ENCODE measurements at regions not wholly inside any gene's neighbourhood (a gene's known extent, or its start where the extent isn't known, plus 50 kb on each side); places are given as distances from the start of the nearest gene placed in this dataset.
"Not testable (repeated sequence)": the region's sequence is repeated elsewhere in the genome, so short reads cannot be mapped to it uniquely, and the experiment has no call there.

DNA sequence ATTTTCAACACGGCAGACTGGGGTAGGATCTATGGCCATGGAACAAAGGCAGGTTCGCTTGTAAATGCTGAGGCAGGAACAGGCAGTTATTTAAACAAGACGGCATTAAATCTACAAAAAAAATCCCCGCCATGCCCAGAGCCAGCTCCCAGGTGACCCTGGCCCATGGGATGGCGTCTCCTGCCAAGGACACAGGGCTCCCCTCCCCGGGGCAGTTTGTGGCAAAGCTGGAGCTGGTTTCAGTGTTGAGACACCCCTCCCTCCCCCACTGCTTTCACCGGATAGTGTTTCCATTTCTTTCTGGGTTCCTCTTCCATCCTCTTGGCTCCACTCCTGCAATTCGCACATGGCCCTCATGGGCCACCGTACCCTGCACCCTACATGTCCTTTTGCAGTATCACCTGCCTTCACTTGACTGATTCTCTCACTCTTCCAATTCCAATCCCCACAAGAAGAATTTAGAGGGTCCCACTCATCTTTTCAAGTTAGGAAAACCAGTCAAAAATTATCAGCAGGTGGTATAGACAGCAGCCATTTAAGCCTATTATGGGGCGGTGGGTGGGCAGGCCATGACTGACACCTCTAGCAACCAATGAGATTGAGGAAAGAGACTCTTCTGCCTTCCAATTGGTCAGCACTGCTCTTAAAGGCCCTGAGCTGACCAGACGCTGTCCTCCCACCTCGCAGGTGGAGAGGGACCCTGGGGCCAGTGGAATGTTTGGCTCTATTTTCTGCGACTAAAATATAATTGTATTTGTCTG, 52.0 kb downstream of the OLIG1 start:
- in situ Hi-C loops (cut with HindIII; ENCODE audit: low sequenced_read_pairs), result no loop called here
- no peak for DNase-seq (ENCODE audit: low spot score)

DNA sequence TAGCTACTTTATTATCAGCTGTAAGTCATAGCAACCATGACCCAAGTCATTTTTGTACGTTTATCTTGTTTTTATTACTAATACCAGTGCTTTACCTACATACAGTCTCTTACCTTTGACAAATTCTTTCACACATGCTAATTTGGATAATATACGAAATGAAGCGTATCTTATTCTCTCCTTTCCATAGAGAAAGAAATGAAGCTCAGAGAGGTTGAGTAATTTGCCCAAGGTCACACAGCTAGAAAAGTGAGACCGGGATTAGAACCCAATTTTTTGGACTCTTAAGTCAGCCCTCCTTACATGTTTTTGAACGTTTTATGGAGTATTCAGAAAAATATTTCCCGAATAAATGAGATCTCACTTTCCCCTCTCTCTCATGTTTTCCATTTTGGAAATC, 52.6 kb downstream of the OLIG1 start:
- in situ Hi-C loops (cut with HindIII; ENCODE audit: low sequenced_read_pairs), result no loop called here

DNA sequence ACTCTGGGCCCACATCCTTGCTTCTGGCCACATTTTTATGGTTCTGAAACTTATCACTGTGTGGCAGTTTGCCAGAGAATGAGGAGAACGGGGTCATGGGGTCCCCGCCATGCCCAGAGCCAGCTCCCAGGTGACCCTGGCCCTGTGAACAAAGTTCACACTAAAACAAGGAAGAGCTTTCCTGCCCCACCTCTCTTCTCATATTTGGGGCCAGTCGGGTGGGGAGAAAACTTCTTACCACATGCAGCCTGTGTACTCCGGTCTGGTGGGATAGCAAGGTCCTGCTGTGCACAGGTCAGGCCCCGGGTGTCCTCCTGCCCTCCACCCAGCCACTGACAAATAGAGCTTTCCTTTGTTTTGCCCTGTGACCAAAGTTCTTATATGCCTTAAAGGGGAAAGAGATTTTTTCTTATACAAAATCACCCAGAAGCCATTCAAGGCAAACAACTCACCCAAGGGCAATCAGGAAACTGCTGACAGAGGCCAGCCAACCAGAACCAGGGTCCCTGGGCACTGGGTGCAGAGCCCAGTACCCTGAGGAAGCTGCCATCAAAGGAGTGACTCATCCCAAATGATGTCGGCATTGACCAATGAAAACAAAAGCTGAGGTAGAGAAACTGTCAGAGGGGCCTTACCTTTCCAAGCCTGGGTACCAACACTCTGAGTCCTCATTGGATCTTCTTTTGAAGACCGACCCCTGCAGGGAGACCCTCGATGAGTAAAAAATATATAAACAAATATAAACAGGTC, 53.6 kb downstream of the OLIG1 start:
- no peak for DNase-seq (ENCODE audit: low spot score)
- in situ Hi-C loops (cut with HindIII; ENCODE audit: low sequenced_read_pairs), result no loop called here

More for the DNA sequence above, 52.6 kb downstream of the OLIG1 start:
- DNase-seq (ENCODE audit: low spot score), result no peak

DNA sequence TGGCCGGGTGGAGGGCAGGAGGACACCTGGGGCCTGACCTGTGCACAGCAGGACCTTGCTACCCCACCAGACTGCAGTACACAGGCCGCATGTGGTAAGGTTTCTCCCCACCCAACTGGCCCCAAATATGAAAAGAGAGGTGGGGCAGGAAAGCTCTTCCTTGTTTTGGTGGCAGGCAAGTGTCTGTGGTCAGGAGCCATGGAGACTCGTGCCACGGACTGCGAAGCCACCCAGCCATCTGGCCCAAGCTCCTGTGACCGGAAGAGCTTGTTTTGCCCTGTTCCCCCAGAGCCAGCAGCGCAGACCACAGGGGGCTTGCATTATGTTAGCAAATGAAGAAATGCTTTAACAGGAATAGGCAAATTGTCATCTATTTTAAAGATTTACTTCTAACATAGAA, 54.9 kb downstream of the OLIG1 start:
- in situ Hi-C loops (cut with HindIII; ENCODE audit: low sequenced_read_pairs), result no loop called here
- no peak for DNase-seq (ENCODE audit: low spot score)

DNA sequence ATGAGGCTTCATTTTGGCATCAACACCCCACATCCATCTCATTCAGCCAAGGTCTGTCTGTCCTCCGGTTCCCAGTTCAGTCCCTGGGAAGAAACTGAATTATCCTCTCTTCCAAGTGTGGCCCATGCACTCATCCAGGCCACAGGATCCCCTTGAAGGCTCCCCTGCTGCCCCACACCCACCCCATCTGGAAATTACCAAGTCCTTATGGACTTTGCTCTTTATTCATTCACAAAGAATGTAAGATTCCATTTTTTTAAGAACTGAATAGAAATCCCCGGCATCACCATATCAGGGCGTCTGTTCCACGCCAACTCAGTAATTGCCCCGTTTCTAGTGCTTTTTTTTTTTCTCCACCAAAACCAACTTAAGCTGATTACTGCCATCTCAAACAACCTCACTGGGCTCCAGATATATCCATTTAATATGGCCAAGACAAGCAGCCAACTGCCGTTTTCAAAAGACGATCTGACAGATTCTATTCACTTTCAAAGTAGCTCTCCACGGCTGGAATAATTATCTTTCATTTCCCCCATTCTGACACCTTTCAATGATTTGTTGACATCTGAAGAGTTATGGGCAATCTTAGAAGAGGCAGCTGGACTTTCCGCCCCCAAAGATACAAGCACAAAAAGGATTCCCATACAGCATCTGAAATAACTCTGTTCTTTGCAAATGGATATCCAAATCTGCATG, 55.9 kb downstream of the OLIG1 start:
- no peak for DNase-seq (ENCODE audit: low spot score)
- in situ Hi-C loops (cut with HindIII; ENCODE audit: low sequenced_read_pairs), result no loop called here

DNA sequence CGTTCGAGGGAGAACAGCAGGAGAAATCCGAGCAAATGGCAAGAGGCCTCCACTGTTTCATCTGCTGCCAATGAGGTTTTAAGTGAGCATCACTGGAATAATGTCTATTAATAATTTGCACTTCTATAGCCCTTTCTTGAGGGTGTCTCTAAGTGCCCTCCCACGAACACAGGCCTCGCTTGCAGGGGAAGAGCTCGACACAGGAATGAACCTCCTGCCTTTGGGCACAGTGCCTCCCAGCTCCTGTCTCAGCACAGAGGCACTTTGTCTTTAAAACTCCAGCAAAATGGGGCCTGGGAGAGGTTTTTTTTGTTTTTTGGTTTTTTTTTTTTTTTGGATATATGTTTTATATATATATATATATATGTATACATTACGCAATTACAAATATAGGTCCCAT, 56.6 kb downstream of the OLIG1 start:
- in situ Hi-C loops (cut with HindIII; ENCODE audit: low sequenced_read_pairs), result no loop called here
- no peak for DNase-seq (ENCODE audit: low spot score)

DNA sequence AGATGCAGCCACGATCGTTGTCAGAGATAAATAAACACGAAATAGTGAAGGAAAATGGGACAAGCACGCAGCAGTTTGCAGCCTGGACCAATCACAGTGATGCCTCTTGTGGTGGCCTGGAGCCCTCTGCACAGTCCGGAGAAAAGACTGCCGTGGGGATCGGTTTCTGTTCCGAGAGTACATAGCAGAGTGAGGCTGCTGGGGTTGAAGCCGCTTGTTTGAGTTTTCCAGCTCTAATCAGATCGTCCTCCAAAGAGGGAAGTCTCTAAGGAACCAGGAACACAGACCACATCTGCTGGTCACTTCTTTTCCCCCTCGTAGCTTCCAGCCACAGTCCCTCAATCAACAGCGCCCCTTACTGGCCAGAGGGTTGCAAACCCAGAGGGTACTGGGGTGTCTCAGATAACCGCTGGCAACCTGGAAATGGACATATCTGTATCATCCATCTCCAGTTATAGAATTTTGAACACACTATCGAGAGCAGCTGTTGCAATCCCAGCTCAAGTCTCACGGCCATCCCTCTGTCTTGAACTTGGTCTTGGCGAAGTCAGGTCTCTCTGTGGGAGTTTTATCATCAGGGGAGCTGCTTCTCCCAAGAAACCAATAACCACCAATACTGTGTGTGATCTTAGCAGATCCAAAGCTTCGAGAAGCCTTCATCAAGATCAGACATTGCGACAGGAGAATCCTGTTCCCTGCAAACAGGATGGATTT, 57.4 kb downstream of the OLIG1 start:
- in situ Hi-C loops (cut with HindIII; ENCODE audit: low sequenced_read_pairs), result no loop called here
- DNase-seq (ENCODE audit: low spot score), result peak; percentile 40

DNA sequence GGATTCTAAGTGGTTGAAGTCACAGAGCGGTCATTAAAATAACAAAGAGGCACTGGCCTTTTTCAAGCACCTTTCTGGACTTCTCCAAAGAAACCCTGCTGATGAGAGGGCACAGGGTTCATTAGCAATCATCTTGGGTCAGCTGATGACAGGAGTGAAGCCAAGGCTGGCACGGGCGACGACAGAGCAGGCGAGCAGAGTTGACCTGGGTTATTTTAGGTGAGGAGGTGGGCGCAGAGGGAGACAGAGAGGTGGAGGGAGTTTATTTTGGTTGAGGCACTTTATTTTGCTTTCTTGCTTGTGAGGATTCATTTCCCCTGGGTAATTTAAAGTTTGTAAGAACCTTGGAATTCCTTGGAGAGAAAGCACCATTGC, 57.9 kb downstream of the OLIG1 start:
- in situ Hi-C loops (cut with HindIII; ENCODE audit: low sequenced_read_pairs), result no loop called here
- DNase-seq (ENCODE audit: low spot score), result no peak

DNA sequence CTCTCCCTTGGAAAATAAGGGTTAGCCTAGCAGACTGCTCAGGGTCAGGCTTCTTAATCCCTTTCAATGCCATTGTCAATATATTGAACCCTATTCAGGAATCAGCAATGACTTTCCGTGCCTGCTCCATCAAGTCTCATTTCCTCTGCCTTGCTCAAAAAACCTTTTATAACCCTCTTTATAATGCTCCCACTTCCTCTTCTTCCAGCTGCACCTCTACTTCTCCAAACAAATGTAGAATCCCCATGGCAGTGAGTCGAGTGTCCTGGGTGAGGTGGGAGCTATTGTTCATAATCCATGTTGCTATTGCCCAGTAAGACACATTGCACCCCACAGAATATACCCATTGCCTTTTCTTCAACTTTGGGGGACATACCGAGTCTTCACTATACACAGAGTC, 58.6 kb downstream of the OLIG1 start:
- no peak for DNase-seq (ENCODE audit: low spot score)
- in situ Hi-C loops (cut with HindIII; ENCODE audit: low sequenced_read_pairs), result no loop called here

DNA sequence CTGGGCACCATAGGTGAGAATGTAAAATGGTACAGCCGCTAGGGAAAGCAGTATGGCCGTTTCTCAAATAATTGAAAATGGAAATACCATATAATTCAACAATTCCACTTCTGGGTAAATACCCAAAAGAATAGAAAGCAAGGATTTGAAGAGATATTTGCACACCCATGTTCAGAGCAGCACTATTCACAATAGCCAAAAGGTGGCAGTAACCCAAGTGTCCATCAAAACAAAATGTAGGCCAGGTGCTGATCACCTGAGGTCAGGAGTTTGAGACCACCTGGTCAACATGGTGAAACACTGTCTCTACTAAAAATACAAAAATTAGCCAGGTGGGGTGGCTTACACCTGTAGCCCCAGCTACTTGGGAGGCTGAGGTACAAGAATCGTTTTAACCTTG, 62.1 kb downstream of the OLIG1 start:
- DNase-seq (ENCODE audit: low spot score), result no peak
- in situ Hi-C loops (cut with HindIII; ENCODE audit: low sequenced_read_pairs), result no loop called here

DNA sequence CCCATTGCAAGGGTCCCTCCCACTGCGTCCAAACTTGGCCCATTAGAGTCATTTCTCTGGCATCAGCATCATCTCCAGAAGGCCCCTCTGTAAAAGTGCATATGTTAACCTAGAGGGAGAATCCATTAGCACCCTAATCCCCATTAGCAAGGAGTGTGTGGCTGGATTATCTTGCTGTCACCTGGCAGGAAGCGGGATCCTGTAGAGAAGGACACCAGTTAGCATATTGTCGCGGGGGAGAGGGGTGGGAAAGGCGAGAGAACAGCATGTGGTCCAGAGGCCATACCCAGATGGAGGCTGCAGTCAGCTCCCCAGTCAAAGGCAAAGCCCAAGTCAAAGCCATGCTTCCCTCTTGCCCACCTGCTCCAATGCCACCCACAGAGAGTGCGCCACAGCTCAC, 64.0 kb downstream of the OLIG1 start:
- in situ Hi-C loops (cut with HindIII; ENCODE audit: low sequenced_read_pairs), result no loop called here

DNA sequence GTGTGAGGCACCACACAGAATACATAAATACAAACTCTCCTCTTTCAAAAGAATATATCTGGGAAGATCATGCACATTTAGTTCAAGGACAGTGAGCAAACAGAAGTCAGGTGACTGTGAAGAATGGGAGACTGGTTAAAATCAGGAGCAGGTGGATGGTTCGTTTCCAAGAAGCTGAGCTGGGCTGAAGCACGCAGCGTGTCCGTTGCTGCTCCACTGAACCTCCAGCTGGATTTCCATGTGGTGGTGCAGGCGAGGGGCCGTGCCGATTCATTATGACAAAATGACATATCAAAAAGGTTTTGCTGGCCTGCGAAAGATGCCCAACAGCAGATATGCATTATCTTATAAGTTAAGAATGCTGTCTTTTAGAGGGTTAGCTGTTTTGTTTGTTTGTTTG, 66.0 kb downstream of the OLIG1 start:
- in situ Hi-C loops (cut with HindIII; ENCODE audit: low sequenced_read_pairs), result no loop called here

More for the DNA sequence above, 64.0 kb downstream of the OLIG1 start:
- DNase-seq (ENCODE audit: low spot score), result peak; percentile 47

DNA sequence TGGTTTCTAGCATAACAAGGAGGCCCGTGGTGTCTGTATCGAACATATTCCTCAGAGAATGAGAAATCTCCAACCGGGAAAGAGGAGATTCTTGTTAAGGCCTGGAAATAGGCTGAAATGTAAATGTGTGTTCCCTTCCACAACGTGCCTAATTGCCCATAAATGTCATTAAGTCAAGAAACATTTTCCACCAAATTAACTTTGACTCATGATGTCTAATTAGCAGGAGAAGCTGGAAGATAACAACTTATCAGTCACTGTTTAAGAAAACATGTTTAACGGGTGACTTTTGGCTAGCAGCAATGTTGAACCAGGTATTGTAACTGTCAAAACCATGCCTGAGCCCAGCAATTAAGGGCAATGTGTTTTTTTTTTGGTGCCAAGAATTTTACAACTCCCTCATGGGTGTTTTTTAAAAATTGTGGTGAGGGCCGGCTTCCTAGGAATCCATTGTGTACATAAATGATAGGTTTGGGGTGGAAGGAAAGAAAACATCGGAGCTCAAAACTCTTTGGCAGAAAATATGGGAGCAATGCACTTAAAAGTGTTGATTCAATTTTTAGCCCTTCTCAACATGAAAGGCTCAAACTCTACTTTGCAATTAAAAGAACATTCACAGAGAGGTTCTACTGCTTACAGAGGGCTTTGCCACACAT, 67.0 kb downstream of the OLIG1 start:
- no peak for DNase-seq (ENCODE audit: low spot score)
- in situ Hi-C loops (cut with HindIII; ENCODE audit: low sequenced_read_pairs), result no loop called here

More for the DNA sequence above, 66.0 kb downstream of the OLIG1 start:
- DNase-seq (ENCODE audit: low spot score), result peak; percentile 87

DNA sequence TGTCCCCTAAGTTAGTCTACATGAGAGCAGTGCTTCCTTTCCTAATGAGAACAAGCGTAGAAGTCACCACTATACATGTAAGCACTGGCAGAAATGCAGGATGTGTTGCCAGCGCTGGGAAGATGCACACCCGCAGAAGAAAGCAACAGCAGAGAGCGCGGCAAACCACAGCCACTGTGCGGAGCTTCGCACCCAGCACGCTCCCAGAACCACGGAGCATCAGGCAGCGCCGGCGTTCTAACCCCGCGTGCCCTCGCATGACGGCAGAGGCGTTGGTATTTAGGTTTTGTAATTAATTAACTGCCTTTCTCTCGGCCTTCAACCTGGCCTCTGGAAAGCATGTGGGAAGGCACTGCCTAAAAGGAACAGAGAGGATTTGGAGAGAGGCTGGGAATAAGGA, 69.1 kb downstream of the OLIG1 start:
- no peak for DNase-seq (ENCODE audit: low spot score)
- in situ Hi-C loops (cut with HindIII; ENCODE audit: low sequenced_read_pairs), result no loop called here

DNA sequence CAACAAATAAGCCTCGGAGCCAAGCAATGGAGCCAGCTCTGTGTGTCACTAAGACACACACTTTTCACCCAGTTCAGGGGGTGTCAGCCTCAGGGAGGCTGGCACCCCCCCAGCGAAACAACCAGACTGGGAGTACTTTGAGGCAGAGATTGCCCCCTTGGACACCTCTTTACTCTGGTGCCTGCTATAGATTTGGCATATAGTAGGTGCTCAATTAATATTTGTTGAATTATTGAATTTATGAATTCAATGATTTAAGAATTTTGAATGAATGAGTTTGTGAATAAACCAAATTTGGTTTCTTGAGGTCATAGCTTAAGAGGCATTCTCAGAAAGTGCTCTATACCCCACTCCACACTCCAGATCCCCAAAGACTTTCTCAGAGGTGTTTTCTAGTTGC, 70.3 kb downstream of the OLIG1 start:
- no peak for DNase-seq (ENCODE audit: low spot score)
- in situ Hi-C loops (cut with HindIII; ENCODE audit: low sequenced_read_pairs), result no loop called here

DNA sequence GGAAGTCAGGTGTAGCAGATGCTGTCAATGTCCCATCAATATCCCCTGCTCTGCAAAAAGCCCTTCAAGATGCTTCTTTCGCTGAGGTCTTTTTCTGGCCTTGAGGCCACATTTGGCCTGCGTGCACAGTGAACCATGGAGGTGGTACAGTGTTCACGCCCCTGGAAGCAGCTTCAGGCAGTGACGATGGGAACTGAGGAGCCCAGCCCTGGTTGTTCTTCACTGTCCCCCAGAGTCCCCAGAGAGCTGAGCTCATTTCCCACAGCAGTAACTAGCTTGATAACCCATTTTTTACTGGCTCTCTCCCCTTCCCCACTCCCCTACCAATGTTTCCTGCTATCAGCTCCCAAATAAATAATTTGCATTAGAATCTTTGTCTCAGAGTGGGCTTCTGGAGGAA, 76.5 kb downstream of the OLIG1 start:
- DNase-seq (ENCODE audit: low spot score), result no peak
- in situ Hi-C loops (cut with HindIII; ENCODE audit: low sequenced_read_pairs), result no loop called here

DNA sequence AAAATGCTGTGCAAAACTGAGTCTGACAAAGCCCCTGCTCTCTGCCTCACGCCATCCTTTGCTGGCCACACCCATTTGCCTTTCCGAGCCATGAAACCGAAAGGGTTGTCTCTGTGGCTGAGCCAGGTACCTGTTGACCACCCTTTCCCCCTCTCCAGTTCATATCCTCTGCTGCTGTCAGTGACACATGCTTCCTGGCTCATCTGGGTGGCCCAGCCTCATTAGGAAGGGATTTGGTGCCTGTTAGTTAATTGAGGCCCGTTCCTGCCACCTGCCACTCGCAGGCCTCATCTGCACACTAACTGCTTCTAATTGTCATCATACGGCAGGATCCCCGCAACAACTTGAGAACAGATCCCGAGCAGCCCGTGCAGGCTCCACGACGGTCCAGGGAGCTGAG, 79.2 kb downstream of the OLIG1 start:
- in situ Hi-C loops (cut with HindIII; ENCODE audit: low sequenced_read_pairs), result no loop called here
- no peak for DNase-seq (ENCODE audit: low spot score)

DNA sequence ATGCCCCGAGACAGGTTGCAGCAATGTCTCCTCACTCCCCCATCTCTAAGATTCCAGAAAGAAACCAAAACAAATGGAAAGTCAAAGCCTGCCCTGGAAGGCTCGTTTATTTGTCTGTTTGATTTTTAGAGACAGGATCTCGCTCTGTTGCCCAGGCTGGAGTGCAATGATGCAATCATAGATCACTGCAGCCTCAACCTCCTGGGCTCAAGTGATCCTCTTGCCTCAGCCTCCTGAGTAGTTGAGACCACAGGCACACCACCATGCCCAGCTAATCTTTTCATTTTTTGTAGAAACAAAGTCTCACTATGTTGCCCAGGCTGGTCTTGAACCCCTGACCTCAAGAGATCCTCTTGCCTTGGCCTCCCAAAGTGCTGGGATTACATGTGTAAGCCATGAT, 78.8 kb upstream of the IFNAR2 start:
- in situ Hi-C loops (cut with HindIII; ENCODE audit: low sequenced_read_pairs); DNase-seq (ENCODE audit: low spot score): not testable (repeated sequence)

Data from G401 (cell line).